LNCaP clone FGC (cell line): ENCODE measurements at regions not wholly inside any gene's neighbourhood (a gene's known extent, or its start where the extent isn't known, plus 50 kb on each side); places are given as distances from the start of the nearest gene placed in this dataset.

ENCODE experiments used
- DNase-seq: peaks from one replicate; pipeline ENCODE4 v3.0.0-alpha.2; 2011; ENCODE audit warnings: low read depth
- H3K4me3 ChIP-seq: 2 replicates; pipeline ENCODE4 v1.5.1; 2011; ENCODE audit warnings: mild to moderate bottlenecking, low read depth, low read length, control low read depth
- CTCF ChIP-seq: IDR thresholded peaks from 2 replicates; pipeline ENCODE4 v1.5.1; 2012; ENCODE audit warnings: mild to moderate bottlenecking; ENCODE audit not compliant: control insufficient read depth, insufficient read depth; ENCODE audit errors: extremely low read depth

GRCh38 chr2:797556-797955 is 120.3 kb upstream of the TMEM18 start:
- H3K4me3 ChIP-seq, result no peak overlapping the region
- no peak for DNase-seq
- TF ChIP-seq CTCF, result no peak

DNA sequence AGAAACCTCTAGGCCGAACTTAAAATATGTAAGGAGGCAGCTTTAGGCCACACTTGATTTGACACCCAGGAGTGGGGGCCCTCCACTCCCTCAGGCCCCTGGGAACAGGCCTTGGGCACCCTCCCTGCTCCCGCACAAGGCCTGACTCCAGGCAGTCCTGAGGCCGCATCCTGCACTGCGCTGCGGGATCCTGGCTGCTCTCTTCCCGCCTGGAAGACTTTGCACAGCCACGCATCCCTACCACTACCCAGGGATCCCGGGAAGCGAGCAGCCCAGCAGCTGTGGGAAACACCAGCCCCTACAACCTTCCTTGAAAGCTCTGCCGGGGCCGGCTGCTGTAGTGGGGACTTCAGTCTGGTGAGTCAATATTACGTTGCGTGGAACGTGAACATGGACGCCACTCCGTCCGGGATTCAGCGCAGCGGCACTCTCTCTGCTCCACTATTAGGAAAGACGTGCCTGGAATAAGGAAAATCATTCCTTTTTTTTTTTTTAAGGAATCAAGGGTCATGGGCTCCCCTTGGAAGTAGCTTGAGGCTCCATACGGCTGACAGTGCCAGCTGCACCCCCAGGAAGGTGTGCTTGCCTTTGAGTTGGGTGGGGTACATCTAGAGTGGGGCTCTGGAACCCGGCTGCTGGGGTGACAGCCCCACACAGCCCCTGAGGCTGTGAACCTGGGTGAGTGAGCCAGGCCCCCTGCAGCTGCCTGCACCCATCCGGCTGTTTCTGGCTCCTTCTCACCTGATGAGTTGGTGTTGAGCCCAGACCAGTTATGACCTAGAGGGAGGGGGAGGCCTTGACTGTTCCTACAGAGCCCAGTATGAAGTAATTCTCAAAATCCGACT is 119.2 kb upstream of the TMEM18 start:
- no peak for DNase-seq
- TF ChIP-seq CTCF, result no peak
- no peak overlapping the region for H3K4me3 ChIP-seq

DNA sequence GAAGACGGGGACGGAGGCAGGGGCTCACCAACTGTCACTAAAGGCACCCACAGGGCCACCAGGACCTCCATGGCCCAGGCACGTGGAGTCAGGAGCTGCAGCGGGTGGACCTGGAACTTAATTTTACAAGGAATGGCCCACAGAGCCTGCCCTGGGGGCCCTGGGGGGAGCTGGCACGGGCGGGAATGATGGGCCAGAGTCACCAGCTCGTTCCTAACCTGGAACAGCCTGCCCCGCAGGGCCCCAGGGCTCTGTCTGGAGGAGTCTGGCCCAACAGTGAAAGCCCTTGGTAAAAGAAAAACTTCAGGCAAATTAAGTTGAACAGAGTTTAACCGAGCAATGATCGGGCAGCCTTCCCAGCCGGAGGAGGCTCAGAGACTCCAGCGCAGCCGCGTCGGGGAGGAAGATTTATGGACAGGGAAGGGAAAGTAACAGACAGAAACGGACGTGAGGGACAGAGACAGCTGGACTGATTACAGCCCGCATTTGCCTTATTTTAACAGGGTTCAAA is 118.4 kb upstream of the TMEM18 start:
- H3K4me3 ChIP-seq, result no peak overlapping the region
- TF ChIP-seq CTCF, result no peak
- no peak for DNase-seq

DNA sequence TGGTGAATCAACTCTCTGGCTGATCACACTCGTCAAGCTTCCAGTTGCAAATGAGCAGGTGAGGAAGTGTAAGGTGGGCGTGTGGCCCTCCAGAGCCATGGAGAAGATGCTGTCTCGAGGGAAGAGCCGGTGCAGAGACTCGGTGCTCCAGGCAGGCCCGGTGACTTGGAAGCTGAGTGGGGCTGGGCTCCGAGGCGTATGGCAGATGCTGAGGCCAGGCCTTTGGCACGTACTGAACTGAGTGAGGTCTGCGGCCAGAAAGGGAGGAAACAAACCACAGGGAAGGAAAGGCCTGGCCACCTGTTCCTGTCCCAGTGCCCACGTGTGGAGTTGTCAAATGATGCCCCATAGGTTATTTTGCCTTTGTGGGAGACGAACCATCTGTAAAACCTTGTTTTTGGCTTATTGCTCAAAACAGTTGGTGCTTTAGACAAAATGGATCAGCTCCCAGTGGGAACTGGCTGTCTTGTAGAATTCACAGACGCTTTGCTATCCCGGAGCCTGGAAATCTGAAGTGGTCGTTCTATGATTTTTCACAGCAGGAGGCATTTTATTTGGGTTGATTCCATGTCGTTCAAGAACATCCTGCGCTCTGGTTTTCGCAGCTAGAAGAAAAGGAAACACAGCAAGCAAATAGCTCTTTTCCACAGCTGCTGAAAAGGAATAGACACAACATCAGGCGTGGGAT is 117.5 kb upstream of the TMEM18 start:
- DNase-seq, result no peak
- TF ChIP-seq CTCF, result no peak

GRCh38 chr2:793236-793635 is 116.0 kb upstream of the TMEM18 start:
- no peak for TF ChIP-seq CTCF
- DNase-seq, result no peak
- peak overlapping the region; percentile 49 for H3K4me3 ChIP-seq

More for the DNA sequence above, 117.5 kb upstream of the TMEM18 start:
- no peak overlapping the region for H3K4me3 ChIP-seq

- peak overlapping the region; percentile 49 for H3K4me3 ChIP-seq
- no peak for TF ChIP-seq CTCF
- peak; percentile 34 for DNase-seq
These were observed 115.5 kb upstream of the TMEM18 start for GRCh38 chr2:792687-793086.
